GM12872 (cell line): ENCODE measurements at regions not wholly inside any gene's neighbourhood (a gene's known extent, or its start where the extent isn't known, plus 50 kb on each side); places are given as distances from the start of the nearest gene placed in this dataset.

Experiments used
- TF ChIP-seq, protein P1 (sequence below): IDR thresholded peaks from 3 replicates; pipeline ENCODE4 v1.5.1; 2011; ENCODE audit warnings: low read depth, mild to moderate bottlenecking, low read length, moderate library complexity; ENCODE audit not compliant: insufficient read depth

GRCh38 chr18:39375066-39375465, 1809.5 kb upstream of the CELF4 start:
- TF ChIP-seq, protein P1, sequence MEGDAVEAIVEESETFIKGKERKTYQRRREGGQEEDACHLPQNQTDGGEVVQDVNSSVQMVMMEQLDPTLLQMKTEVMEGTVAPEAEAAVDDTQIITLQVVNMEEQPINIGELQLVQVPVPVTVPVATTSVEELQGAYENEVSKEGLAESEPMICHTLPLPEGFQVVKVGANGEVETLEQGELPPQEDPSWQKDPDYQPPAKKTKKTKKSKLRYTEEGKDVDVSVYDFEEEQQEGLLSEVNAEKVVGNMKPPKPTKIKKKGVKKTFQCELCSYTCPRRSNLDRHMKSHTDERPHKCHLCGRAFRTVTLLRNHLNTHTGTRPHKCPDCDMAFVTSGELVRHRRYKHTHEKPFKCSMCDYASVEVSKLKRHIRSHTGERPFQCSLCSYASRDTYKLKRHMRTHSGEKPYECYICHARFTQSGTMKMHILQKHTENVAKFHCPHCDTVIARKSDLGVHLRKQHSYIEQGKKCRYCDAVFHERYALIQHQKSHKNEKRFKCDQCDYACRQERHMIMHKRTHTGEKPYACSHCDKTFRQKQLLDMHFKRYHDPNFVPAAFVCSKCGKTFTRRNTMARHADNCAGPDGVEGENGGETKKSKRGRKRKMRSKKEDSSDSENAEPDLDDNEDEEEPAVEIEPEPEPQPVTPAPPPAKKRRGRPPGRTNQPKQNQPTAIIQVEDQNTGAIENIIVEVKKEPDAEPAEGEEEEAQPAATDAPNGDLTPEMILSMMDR: no peak

- TF ChIP-seq, protein P1: no peak
Measured at GRCh38 chr18:39371996-39372395, 1806.4 kb upstream of the CELF4 start.

GRCh38 chr18:39366656-39367055, 1801.1 kb upstream of the CELF4 start:
- TF ChIP-seq, protein P1: no peak

DNA sequence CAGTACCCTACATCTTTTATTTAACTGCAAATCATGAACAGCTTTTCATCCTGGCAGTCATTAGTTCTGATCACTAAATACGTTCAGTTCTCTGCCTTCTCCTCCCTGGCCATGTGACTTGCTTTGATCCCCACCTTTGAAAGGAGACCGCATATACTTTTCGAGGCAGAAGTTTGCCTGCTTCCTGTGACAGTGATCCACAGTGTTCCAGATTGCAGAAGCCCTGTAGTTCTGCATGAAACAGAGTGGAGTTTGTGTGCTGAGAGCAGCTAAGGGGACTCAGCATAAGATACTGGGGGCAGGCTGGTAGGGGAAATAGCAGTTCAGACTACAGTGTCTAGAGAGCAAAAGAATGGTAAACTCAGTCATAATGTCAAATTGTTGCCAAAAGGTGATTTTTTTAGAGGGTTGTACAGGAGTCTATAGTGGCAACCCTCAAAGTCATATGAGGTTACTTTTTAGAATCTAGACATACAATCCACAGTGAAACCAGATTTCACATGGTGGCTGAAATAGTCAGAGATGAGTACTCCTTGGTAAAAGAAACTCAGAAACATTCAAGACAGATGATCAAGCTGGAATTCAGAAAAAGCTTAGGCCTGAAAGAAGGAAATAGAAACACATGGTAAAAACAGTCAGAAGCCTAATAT, 1800.4 kb upstream of the CELF4 start:
- TF ChIP-seq, protein P1: no peak

DNA sequence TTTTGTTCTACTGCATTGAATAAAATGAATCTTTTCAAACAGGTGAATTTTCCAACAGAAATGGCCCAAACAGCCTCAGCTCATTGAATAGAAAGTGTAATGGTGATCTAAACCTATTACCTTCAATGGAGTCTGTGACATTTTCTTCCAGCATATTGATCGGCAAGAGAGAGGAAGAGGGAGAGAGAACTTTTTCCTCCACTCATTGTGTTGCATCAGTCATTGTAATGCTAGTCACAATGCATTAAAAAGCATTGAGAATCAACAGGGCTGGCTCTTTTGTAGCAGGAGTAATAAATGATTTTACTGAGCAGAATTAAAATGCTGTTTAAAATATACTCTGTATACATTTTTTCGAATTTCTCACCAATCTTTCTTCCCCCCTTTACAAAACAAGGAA, 1794.5 kb upstream of the CELF4 start:
- TF ChIP-seq, protein P1: no peak

- TF ChIP-seq, protein P1: no peak
Measured at GRCh38 chr18:39359636-39360035, 1794.0 kb upstream of the CELF4 start.

DNA sequence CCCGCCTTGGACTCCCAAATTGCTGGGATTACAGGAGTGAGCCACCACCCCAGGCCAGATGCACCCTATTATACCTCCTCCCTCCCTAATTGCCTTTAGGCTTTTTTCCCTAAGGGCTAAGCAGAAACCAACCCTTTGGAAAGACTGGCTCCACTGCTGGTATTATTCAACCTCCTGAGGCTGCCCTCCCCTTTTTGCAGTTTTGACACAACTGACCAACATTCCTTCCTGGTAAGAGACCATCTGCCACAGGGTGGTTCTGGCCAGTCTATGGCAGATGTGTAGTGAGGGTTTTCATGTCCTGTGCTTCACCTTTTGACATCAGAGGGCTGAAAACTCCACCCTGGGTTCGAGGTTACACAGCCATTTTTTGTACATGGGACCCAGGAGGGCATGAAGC, 1785.3 kb upstream of the CELF4 start:
- TF ChIP-seq, protein P1: no peak

- TF ChIP-seq, protein P1: no peak
Measured at GRCh38 chr18:39349801-39350200, 1784.2 kb upstream of the CELF4 start.
